NCI-H460 (cell line): ENCODE measurements at regions not wholly inside any gene's neighbourhood (a gene's known extent, or its start where the extent isn't known, plus 50 kb on each side); places are given as distances from the start of the nearest gene placed in this dataset.

Experiments used
- DNase-seq: peaks from one replicate; pipeline ENCODE4 v3.0.0-alpha.2; 2016; ENCODE audit warnings: low read depth; ENCODE audit errors: extremely low read depth

- DNase-seq = no peak
Measured at GRCh38 chr2:128792476-128793054, 473.9 kb upstream of the HS6ST1 start.

- DNase-seq = no peak
Measured at GRCh38 chr2:128793404-128793803, 474.7 kb upstream of the HS6ST1 start.

GRCh38 chr2:128794285-128794684 is 475.6 kb upstream of the HS6ST1 start:
- no peak for DNase-seq

- DNase-seq = no peak
Measured at GRCh38 chr2:128796321-128796720, 477.7 kb upstream of the HS6ST1 start.

GRCh38 chr2:128797092-128797491 is 478.4 kb upstream of the HS6ST1 start:
- DNase-seq = no peak

GRCh38 chr2:128797533-128797932 is 478.9 kb upstream of the HS6ST1 start:
- DNase-seq = no peak

GRCh38 chr2:128797937-128798336 is 479.3 kb upstream of the HS6ST1 start:
- no peak for DNase-seq

- DNase-seq = no peak
Measured at GRCh38 chr2:128798502-128799283, 480.0 kb upstream of the HS6ST1 start.

GRCh38 chr2:128799284-128799552 is 480.6 kb upstream of the HS6ST1 start:
- DNase-seq = no peak

- DNase-seq = no peak
Measured at GRCh38 chr2:128799730-128800129, 481.1 kb upstream of the HS6ST1 start.

GRCh38 chr2:128801576-128801975 is 482.9 kb upstream of the HS6ST1 start:
- DNase-seq = no peak

GRCh38 chr2:128803222-128803621 is 484.6 kb upstream of the HS6ST1 start:
- DNase-seq = no peak

GRCh38 chr2:128805237-128805636 is 486.6 kb upstream of the HS6ST1 start:
- DNase-seq = no peak

GRCh38 chr2:128805918-128806317 is 487.2 kb upstream of the HS6ST1 start:
- DNase-seq = no peak

- no peak for DNase-seq
Measured at GRCh38 chr2:128807317-128807716, 488.6 kb upstream of the HS6ST1 start.

- no peak for DNase-seq
Measured at GRCh38 chr2:128808462-128809258, 490.0 kb upstream of the HS6ST1 start.

- no peak for DNase-seq
Measured at GRCh38 chr2:128809259-128809636, 490.6 kb upstream of the HS6ST1 start.

- DNase-seq = no peak
Measured at GRCh38 chr2:128809880-128810279, 491.2 kb upstream of the HS6ST1 start.

- no peak for DNase-seq
Measured at GRCh38 chr2:128812183-128812940, 493.7 kb upstream of the HS6ST1 start.

- DNase-seq = no peak
Measured at GRCh38 chr2:128813352-128814034, 494.8 kb upstream of the HS6ST1 start.

GRCh38 chr2:128815248-128815647 is 496.6 kb upstream of the HS6ST1 start:
- DNase-seq = no peak
